H1 (cell line): ENCODE measurements at regions not wholly inside any gene's neighbourhood (a gene's known extent, or its start where the extent isn't known, plus 50 kb on each side); places are given as distances from the start of the nearest gene placed in this dataset.

Experiments
- CTCF ChIA-PET: fragments of 300-600 bp; sonication (Branson Sonifier 250); formaldehyde crosslinking; loops from one replicate; lab custom pipeline; 2021; ENCODE audit not compliant: partially characterized antibody; lab: Charles Lee
- POLR2A ChIA-PET: fragments of 300-600 bp; sonication (Branson Sonifier 250); formaldehyde crosslinking; loops from one replicate; lab custom pipeline; 2021; ENCODE audit warnings: inconsistent platforms; ENCODE audit not compliant: partially characterized antibody; lab: Charles Lee
- DNase-seq, 2 experiments: peaks; one replicate each; pipeline versions ENCODE4 v3.0.0 to v3.0.0-alpha.2; 2010 to 2022; ENCODE audit warnings: low spot score in 2 of 2, low read depth in 1 of 2, mixed read lengths in 1 of 2
- FAIRE-seq: peaks from 2 replicates; lab custom pipeline; 2011; peaks lifted over from hg19 to GRCh38; lab: Jason Lieb, UNC
- H2AFZ ChIP-seq: 2 replicates; pipeline ENCODE4 v1.8.1; 2012; ENCODE audit warnings: low read length, inconsistent platforms
- H2AK5ac ChIP-seq: 2 replicates; pipeline ENCODE4 v1.6.1; 2013; ENCODE audit warnings: low read depth, low read length
- H2BK120ac ChIP-seq: replicated peaks from 2 replicates; pipeline ENCODE3; 2013; ENCODE audit warnings: low read depth, low read length, inconsistent platforms
- H2BK12ac ChIP-seq: 2 replicates; pipeline ENCODE4 v1.6.1; 2013; ENCODE audit warnings: low read depth, low read length
- H2BK15ac ChIP-seq: 2 replicates; pipeline ENCODE4 v1.6.1; 2013; ENCODE audit warnings: low read length
- H2BK20ac ChIP-seq: 2 replicates; pipeline ENCODE4 v1.6.1; 2013; ENCODE audit warnings: low read length
- H2BK5ac ChIP-seq: 2 replicates; pipeline ENCODE4 v1.6.1; 2013; ENCODE audit warnings: low read depth, low read length
- H3K14ac ChIP-seq: 2 replicates; pipeline ENCODE4 v1.6.1; 2013; ENCODE audit warnings: inconsistent platforms; ENCODE audit not compliant: insufficient read length
- H3K18ac ChIP-seq: 2 replicates; pipeline ENCODE4 v1.6.1; 2013; ENCODE audit warnings: low read length; ENCODE audit errors: extremely low read depth
- H3K23ac ChIP-seq: 2 replicates; pipeline ENCODE4 v1.6.1; 2013; ENCODE audit warnings: inconsistent platforms; ENCODE audit not compliant: insufficient read length
- H3K23me2 ChIP-seq: 2 replicates; pipeline ENCODE4 v1.6.1; 2013; ENCODE audit warnings: low read depth, low read length
- H3K27ac ChIP-seq: 2 replicates; pipeline ENCODE4 v1.6.1; 2011; ENCODE audit warnings: low read depth, low read length, inconsistent platforms
- H3K27me3 ChIP-seq, 4 experiments: replicated peaks in 1 of 4; 1 replicate in 1 of 4; 2 replicates in 3 of 4; pipeline versions ENCODE4 v1.6.1 to v1.8.1; 2011 to 2013; ENCODE audit warnings: low read length in 3 of 4, mild to moderate bottlenecking in 3 of 4, inconsistent platforms in 2 of 4, mixed read lengths in 2 of 4, moderate library complexity in 1 of 4; ENCODE audit not compliant: control insufficient read depth in 3 of 4, insufficient read depth in 3 of 4; ENCODE audit errors: extremely low read depth in 1 of 4
- H3K36me3 ChIP-seq, 4 experiments: 2 replicates each; pipeline versions ENCODE4 v1.6.1 to v1.8.1; 2011 to 2013; ENCODE audit warnings: mild to moderate bottlenecking in 4 of 4, low read length in 3 of 4, moderate library complexity in 2 of 4, control low read depth in 1 of 4, inconsistent platforms in 1 of 4; ENCODE audit not compliant: insufficient read depth in 4 of 4, control insufficient read depth in 2 of 4
- H3K4ac ChIP-seq: replicated peaks from 2 replicates; pipeline ENCODE3; 2013; ENCODE audit warnings: low read length, low read depth, mixed read lengths, inconsistent platforms; ENCODE audit not compliant: insufficient read length
- H3K4me1 ChIP-seq, 4 experiments: replicated peaks in 1 of 4; 1 replicate in 1 of 4; 2 replicates in 3 of 4; pipeline versions ENCODE4 v1.6.1 to v1.8.1; 2011 to 2013; ENCODE audit warnings: low read length in 3 of 4, inconsistent platforms in 2 of 4, mixed read lengths in 1 of 4; ENCODE audit not compliant: insufficient read depth in 4 of 4, control insufficient read depth in 3 of 4
- H3K4me2 ChIP-seq, 2 experiments: 2 replicates each; pipeline versions ENCODE4 v1.6.1 to v1.8.1; 2011 to 2013; ENCODE audit warnings: low read depth in 2 of 2, low read length in 2 of 2, control low read depth in 1 of 2, inconsistent platforms in 1 of 2, mild to moderate bottlenecking in 1 of 2; ENCODE audit not compliant: insufficient read depth in 1 of 2
- H3K4me3 ChIP-seq, 4 experiments: fragments of 200-600, 300-600 bp in 1 of 4; sonication (generic), shearing (Covaris generic), sonication (Bioruptor Twin) in 1 of 4; 2 replicates each; pipeline versions ENCODE4 v1.5.1 to v1.8.1; 2011 to 2016; ENCODE audit warnings: low read length in 4 of 4, low read depth in 3 of 4, control low read depth in 2 of 4, inconsistent platforms in 2 of 4, mild to moderate bottlenecking in 2 of 4, mixed read lengths in 1 of 4, moderate library complexity in 1 of 4; ENCODE audit not compliant: insufficient read depth in 2 of 4; ENCODE audit errors: extremely low read depth in 1 of 4
- H3K56ac ChIP-seq: replicated peaks from 2 replicates; pipeline ENCODE3; 2013; ENCODE audit warnings: low read depth, mild to moderate bottlenecking, mixed read lengths, low read length, inconsistent platforms; ENCODE audit not compliant: insufficient read length
- H3K79me1 ChIP-seq: 2 replicates; pipeline ENCODE4 v1.6.1; 2013; ENCODE audit warnings: low read depth, low read length, control low read depth
- H3K79me2 ChIP-seq, 2 experiments: 2 replicates each; pipeline versions ENCODE4 v1.6.1 to v1.8.1; 2012 to 2013; ENCODE audit warnings: low read length in 2 of 2, mild to moderate bottlenecking in 2 of 2, inconsistent platforms in 1 of 2; ENCODE audit not compliant: insufficient read depth in 2 of 2, control insufficient read depth in 1 of 2
- H3K9ac ChIP-seq, 4 experiments: replicated peaks in 1 of 4; 1 replicate in 1 of 4; 2 replicates in 3 of 4; pipeline versions ENCODE4 v1.6.1 to v1.8.1; 2011 to 2013; ENCODE audit warnings: low read depth in 3 of 4, low read length in 3 of 4, control low read depth in 2 of 4, mild to moderate bottlenecking in 2 of 4, moderate library complexity in 2 of 4, inconsistent platforms in 1 of 4; ENCODE audit errors: extremely low read depth in 1 of 4
- H3K9me3 ChIP-seq, 2 experiments: 2 replicates each; pipeline versions ENCODE4 v1.6.1 to v1.8.1; 2012 to 2013; ENCODE audit warnings: mild to moderate bottlenecking in 2 of 2, moderate library complexity in 2 of 2, control low read depth in 1 of 2, inconsistent platforms in 1 of 2, low read depth in 1 of 2, low read length in 1 of 2, mixed read lengths in 1 of 2; ENCODE audit not compliant: insufficient read depth in 2 of 2
- H4K20me1 ChIP-seq, 2 experiments: replicated peaks in 1 of 2; 2 replicates each; pipeline versions ENCODE3 to v1.8.1; 2011 to 2013; ENCODE audit warnings: inconsistent platforms in 2 of 2, low read length in 2 of 2, mild to moderate bottlenecking in 1 of 2; ENCODE audit not compliant: insufficient read depth in 2 of 2, control insufficient read depth in 1 of 2
- H4K5ac ChIP-seq: 2 replicates; pipeline ENCODE4 v1.6.1; 2013; ENCODE audit warnings: low read length, low read depth, mixed read lengths, inconsistent platforms; ENCODE audit not compliant: insufficient read length
- H4K8ac ChIP-seq: 2 replicates; pipeline ENCODE4 v1.8.0; 2013; ENCODE audit warnings: mild to moderate bottlenecking, moderate library complexity, low read length, inconsistent platforms; ENCODE audit not compliant: insufficient read depth; ENCODE audit errors: extremely low read depth
- H4K91ac ChIP-seq: replicated peaks from 2 replicates; pipeline ENCODE3; 2013; ENCODE audit warnings: low read length, mixed read lengths, inconsistent platforms; ENCODE audit not compliant: insufficient read length
- CTCF ChIP-seq, 3 experiments: IDR thresholded peaks; 1 replicate in 2 of 3; 2 replicates in 1 of 3; pipeline versions ENCODE4 v1.5.1 to v1.6.1; 2011; ENCODE audit warnings: low read length in 3 of 3, mild to moderate bottlenecking in 3 of 3, inconsistent platforms in 2 of 3, low read depth in 1 of 3, moderate library complexity in 1 of 3; ENCODE audit not compliant: insufficient read depth in 1 of 3; ENCODE audit errors: control extremely low read depth in 1 of 3
- EGR1 ChIP-seq: IDR thresholded peaks from 2 replicates; pipeline ENCODE4 v1.6.1; 2011; ENCODE audit warnings: low read depth, low read length, borderline replicate concordance
- HDAC6 ChIP-seq: IDR thresholded peaks from one replicate; pipeline ENCODE4 v1.7.1; 2012; ENCODE audit warnings: low read depth, mild to moderate bottlenecking, inconsistent platforms, low read length, moderate library complexity
- KDM5A ChIP-seq: fragments of 200-600 bp; IDR thresholded peaks from 2 replicates; pipeline ENCODE4 v1.7.1; 2012; ENCODE audit warnings: mild to moderate bottlenecking, low read length, inconsistent platforms, mixed read lengths
- TBP ChIP-seq: IDR thresholded peaks from 2 replicates; pipeline ENCODE4 v1.6.1; 2011; ENCODE audit warnings: low read depth, low read length, improper control_type of control experiment
- WGBS, 2 experiments: shearing (Covaris generic) in 1 of 2; methylation state at CpG; one replicate each; pipeline versions ENCODE4 v1.1.6 to v1.1.7; 2013 to 2015; ENCODE audit warnings: low lambda C conversion rate in 2 of 2, mixed read lengths in 2 of 2, inconsistent platforms in 1 of 2, low coverage in 1 of 2, missing lambda C conversion rate in 1 of 2; ENCODE audit not compliant: insufficient replicate concordance in 2 of 2, insufficient coverage in 1 of 2, insufficient read length in 1 of 2; ENCODE audit errors: extremely low coverage in 1 of 2, missing lambda C conversion rate in 1 of 2; 5-methylcytosine and 5-hydroxymethylcytosine counted together
- TF ChIP-seq, protein P1 (sequence below): IDR thresholded peaks from 2 replicates; pipeline ENCODE4 v1.6.1; 2012; ENCODE audit warnings: low read length, inconsistent platforms

GRCh38 chr18:78780719-78781600 lies 198.7 kb upstream of the SALL3 start:
- Histone ChIP-seq H3K4ac (no peak overlapping the region), H3K14ac (no peak overlapping the region), H2BK5ac (no peak overlapping the region), H2AFZ (no peak overlapping the region), H3K4me2 (no peak overlapping the region), H3K36me3 (no peaks in the 10 kb centered on the region), H4K20me1 (no peaks in the 10 kb centered on the region), H2BK120ac (no peak overlapping the region), H3K4me1 (peaks cover 0 to 5% (median 0%) of the 10 kb centered on the region in 4 experiments; a peak in 1 of 7 replicates), H3K4me3 (no peak overlapping the region), H4K5ac (no peak overlapping the region), H3K56ac (no peak overlapping the region), H3K27ac (no peak overlapping the region), H3K23ac (no peak overlapping the region), H4K8ac (peak overlapping the region; percentile 68), H3K79me2 (no peaks in the 10 kb centered on the region), H2BK15ac (no peak overlapping the region), H2BK20ac (no peak overlapping the region), H4K91ac (no peak overlapping the region), H3K18ac (no peak overlapping the region), H2BK12ac (no peak overlapping the region), H3K9me3 (no peaks in the 10 kb centered on the region), H3K79me1 (no peaks in the 10 kb centered on the region), H2AK5ac (no peak overlapping the region), H3K27me3 (no peaks in the 10 kb centered on the region), H3K23me2 (no peaks in the 10 kb centered on the region), H3K9ac (no peak overlapping the region)
- WGBS, 2 experiments = 88% methylated on average over 41 of the region's 42 CpGs; no CpG with 5 or more reads in 1 of the 2 experiments
- no peak for DNase-seq
- CTCF ChIA-PET = interaction anchor here (0.7 to 1.9 kb wide), 3 partner anchors 28 to 205 kb away, joined by 3 to 4 read pairs (median 3); no protein-coding TSS in a partner anchor
- no peak for FAIRE-seq
- POLR2A ChIA-PET = no interaction called here
- TF ChIP-seq KDM5A (no peak), TBP (no peak), HDAC6 (no peak), EGR1 (no peak), CTCF (IDR thresholded peaks at IDR 0.05; ENCODE audit: control extremely low read depth in 1 of 3, insufficient read depth in 1 of 3, low read depth in 1 of 3, low read length in 3 of 3) (no peak)
- TF ChIP-seq, protein P1, sequence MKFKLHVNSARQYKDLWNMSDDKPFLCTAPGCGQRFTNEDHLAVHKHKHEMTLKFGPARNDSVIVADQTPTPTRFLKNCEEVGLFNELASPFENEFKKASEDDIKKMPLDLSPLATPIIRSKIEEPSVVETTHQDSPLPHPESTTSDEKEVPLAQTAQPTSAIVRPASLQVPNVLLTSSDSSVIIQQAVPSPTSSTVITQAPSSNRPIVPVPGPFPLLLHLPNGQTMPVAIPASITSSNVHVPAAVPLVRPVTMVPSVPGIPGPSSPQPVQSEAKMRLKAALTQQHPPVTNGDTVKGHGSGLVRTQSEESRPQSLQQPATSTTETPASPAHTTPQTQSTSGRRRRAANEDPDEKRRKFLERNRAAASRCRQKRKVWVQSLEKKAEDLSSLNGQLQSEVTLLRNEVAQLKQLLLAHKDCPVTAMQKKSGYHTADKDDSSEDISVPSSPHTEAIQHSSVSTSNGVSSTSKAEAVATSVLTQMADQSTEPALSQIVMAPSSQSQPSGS = no peak
